ENCODE measurements at regions not wholly inside any gene's neighbourhood (a gene's known extent, or its start where the extent isn't known, plus 50 kb on each side); places are given as distances from the start of the nearest gene placed in this dataset.

- no peak for TF ChIP-seq CTCF (IDR thresholded peaks at IDR 0.05)
- no peak for TF ChIP-seq ZNF263 (CRISPR knock-in tag; IDR thresholded peaks at IDR 0.05; ENCODE audit: low read depth)
- TF ChIP-seq STAT6 (CRISPR knock-in tag; conservative IDR thresholded peaks at IDR 0.05; ENCODE audit: low read depth): no peak
- TF ChIP-seq AFF4 (CRISPR knock-in tag; IDR thresholded peaks at IDR 0.05; ENCODE audit: borderline replicate concordance): no peak
- no peak for TF ChIP-seq TP53 (CRISPR knock-in tag; IDR thresholded peaks at IDR 0.05)
- no peak for TF ChIP-seq RELA (CRISPR knock-in tag; IDR thresholded peaks at IDR 0.05; ENCODE audit: borderline replicate concordance)
- TF ChIP-seq ZBTB43 (CRISPR knock-in tag; IDR thresholded peaks at IDR 0.05): no peak
- no peak for TF ChIP-seq FOXJ3 (CRISPR knock-in tag; IDR thresholded peaks at IDR 0.05; ENCODE audit: borderline replicate concordance)
- TF ChIP-seq TEAD4 (CRISPR knock-in tag; IDR thresholded peaks at IDR 0.05): no peak
- no peak for TF ChIP-seq MAX (CRISPR knock-in tag; IDR thresholded peaks at IDR 0.05)
- no peak for TF ChIP-seq SMAD3 (CRISPR knock-in tag; IDR thresholded peaks at IDR 0.05; ENCODE audit: borderline replicate concordance)
- no peak for TF ChIP-seq FOXK1 (CRISPR knock-in tag; IDR thresholded peaks at IDR 0.05)
These were observed 452.0 kb upstream of the MCTP2 start for GRCh38 chr15:93779341-93779740.
